ENCODE measurements at regions not wholly inside any gene's neighbourhood (a gene's known extent, or its start where the extent isn't known, plus 50 kb on each side); places are given as distances from the start of the nearest gene placed in this dataset.
A peak's percentile ranks its signal among the peaks of the same experiment; 100 is the strongest.
"Not testable (repeated sequence)": the region's sequence is repeated elsewhere in the genome, so short reads cannot be mapped to it uniquely, and the experiment has no call there.

DNA sequence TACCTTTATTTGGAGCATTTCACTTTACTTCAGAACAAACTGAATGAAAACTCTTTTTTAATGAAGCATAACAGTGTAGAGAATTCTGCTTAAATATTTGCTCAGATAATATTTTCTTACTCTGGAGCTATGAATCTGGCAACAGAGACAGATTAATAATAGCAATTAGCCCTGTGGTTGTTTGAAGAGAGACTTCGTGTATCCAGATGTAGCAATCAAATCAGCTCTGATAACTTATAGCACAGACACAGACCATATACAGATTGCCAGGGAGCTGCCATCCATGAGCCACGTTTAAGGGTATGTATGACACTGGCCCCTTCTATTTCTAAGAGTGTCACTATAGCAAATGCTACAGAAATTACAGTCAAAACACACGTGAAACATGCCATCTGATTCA lies 146.6 kb downstream of the EXOC5 start:
- H3K27ac ChIP-seq (ENCODE audit: low read depth, low read length): no peak overlapping the region
- H3K4me1 Mint-ChIP-seq: no peaks in the 10 kb centered on the region
- H3K4me1 ChIP-seq (ENCODE audit: control insufficient read depth, insufficient read depth, low read length): no peaks in the 10 kb centered on the region
- no peak overlapping the region for H3K4me3 ChIP-seq (ENCODE audit: low read length)
- 88 to 100% methylated on average over 3 of the region's 3 CpGs for WGBS, 2 experiments (ENCODE audit: insufficient coverage in 1 of 2, insufficient read length in 1 of 2)
- no peak overlapping the region for H3K4me3 Mint-ChIP-seq
- TF ChIP-seq, protein P1, sequence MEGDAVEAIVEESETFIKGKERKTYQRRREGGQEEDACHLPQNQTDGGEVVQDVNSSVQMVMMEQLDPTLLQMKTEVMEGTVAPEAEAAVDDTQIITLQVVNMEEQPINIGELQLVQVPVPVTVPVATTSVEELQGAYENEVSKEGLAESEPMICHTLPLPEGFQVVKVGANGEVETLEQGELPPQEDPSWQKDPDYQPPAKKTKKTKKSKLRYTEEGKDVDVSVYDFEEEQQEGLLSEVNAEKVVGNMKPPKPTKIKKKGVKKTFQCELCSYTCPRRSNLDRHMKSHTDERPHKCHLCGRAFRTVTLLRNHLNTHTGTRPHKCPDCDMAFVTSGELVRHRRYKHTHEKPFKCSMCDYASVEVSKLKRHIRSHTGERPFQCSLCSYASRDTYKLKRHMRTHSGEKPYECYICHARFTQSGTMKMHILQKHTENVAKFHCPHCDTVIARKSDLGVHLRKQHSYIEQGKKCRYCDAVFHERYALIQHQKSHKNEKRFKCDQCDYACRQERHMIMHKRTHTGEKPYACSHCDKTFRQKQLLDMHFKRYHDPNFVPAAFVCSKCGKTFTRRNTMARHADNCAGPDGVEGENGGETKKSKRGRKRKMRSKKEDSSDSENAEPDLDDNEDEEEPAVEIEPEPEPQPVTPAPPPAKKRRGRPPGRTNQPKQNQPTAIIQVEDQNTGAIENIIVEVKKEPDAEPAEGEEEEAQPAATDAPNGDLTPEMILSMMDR (conservative IDR thresholded peaks at IDR 0.05): no peak
- H3K9me3 ChIP-seq (ENCODE audit: control insufficient read depth, low read length): no peaks in the 10 kb centered on the region
- no peak overlapping the region for H3K9ac ChIP-seq (ENCODE audit: extremely low read depth, low read length, poor library complexity, severe bottlenecking)
- no peaks in the 10 kb centered on the region for H3K27me3 ChIP-seq (ENCODE audit: control insufficient read depth, insufficient read depth, low read length, poor library complexity, severe bottlenecking)
- H3K27ac Mint-ChIP-seq: no peak overlapping the region
- no peak for DNase-seq
- H3K27me3 Mint-ChIP-seq (ENCODE audit: insufficient read depth): no peaks in the 10 kb centered on the region
- no peaks in the 10 kb centered on the region for H3K36me3 ChIP-seq (ENCODE audit: control insufficient read depth, insufficient read depth, low read length)
- no peaks in the 10 kb centered on the region for H3K36me3 Mint-ChIP-seq (ENCODE audit: low read depth)
- H3K9me3 Mint-ChIP-seq: no peaks in the 10 kb centered on the region

DNA sequence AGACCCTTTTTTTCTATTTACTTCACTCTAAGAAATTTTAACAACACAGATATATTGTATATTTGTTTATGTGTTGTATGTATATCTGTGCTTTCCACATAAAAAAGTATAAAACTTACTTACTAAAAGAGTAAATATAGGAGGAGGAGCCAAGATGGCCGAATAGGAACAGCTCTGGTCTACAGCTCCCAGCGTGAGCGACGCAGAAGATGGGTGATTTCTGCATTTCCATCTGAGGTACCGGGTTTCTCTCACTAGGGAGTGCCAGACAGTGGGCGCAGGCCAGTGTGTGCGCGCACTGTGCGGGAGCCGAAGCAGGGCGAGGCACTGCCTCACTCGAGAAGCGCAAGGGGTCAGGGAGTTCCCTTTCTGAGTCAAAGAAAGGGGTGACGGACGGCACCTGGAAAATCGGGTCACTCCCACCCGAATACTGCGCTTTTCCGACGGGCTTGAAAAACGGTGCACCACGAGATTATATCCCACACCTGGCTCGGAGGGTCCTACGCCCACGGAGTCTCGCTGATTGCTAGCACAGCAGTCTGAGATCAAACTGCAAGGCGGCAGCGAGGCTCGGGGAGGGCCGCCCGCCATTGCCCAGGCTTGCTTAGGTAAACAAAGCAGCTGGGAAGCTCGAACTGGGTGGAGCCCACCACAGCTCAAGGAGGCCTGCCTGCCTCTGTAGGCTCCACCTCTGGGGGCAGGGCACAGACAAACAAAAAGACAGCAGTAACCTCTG lies 156.5 kb downstream of the EXOC5 start:
- H3K36me3 ChIP-seq (ENCODE audit: control insufficient read depth, insufficient read depth, low read length); H3K27ac ChIP-seq (ENCODE audit: low read depth, low read length); H3K9ac ChIP-seq (ENCODE audit: extremely low read depth, low read length, poor library complexity, severe bottlenecking); H3K27me3 ChIP-seq (ENCODE audit: control insufficient read depth, insufficient read depth, low read length, poor library complexity, severe bottlenecking); H3K4me1 ChIP-seq (ENCODE audit: control insufficient read depth, insufficient read depth, low read length); H3K4me1 Mint-ChIP-seq; H3K27me3 Mint-ChIP-seq (ENCODE audit: insufficient read depth): not testable (repeated sequence)
- Mint-ChIP-seq H3K27ac (peak overlapping the region; percentile 99), H3K4me3 (peak overlapping the region; percentile 71), H3K9me3 (peaks cover 50% of the 10 kb centered on the region), H3K36me3 (ENCODE audit: low read depth) (peaks cover 30% of the 10 kb centered on the region)
- Histone ChIP-seq H3K9me3 (ENCODE audit: control insufficient read depth, low read length) (peaks cover 14% of the 10 kb centered on the region), H3K4me3 (ENCODE audit: low read length) (peak overlapping the region; percentile 71)
- 50% methylated on average over 31 of the region's 32 CpGs; no CpG with 5 or more reads in 1 of the 2 experiments for WGBS, 2 experiments (ENCODE audit: insufficient coverage in 1 of 2, insufficient read length in 1 of 2)
- peak; percentile 61 for DNase-seq

DNA sequence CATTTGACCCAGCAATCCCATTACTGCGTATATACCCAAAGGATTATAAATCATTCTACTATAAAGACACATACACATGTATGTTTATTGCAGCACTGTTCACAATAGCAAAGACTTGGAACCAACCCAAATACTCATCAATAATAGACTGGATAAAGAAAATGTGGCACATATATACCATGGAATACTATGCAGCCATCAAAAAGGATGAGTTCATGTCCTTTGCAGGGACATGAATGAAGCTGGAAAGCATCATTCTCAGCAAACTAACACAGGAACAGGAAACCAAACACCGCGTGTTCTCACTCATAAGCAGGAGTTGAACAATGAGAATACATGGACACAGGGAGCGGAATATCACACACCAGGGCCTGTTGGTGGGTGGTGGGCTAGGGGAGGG lies 158.3 kb downstream of the EXOC5 start:
- H3K27ac Mint-ChIP-seq; H3K27me3 Mint-ChIP-seq (ENCODE audit: insufficient read depth); H3K27me3 ChIP-seq (ENCODE audit: control insufficient read depth, insufficient read depth, low read length, poor library complexity, severe bottlenecking); H3K9ac ChIP-seq (ENCODE audit: extremely low read depth, low read length, poor library complexity, severe bottlenecking); H3K4me1 ChIP-seq (ENCODE audit: control insufficient read depth, insufficient read depth, low read length); H3K4me1 Mint-ChIP-seq; H3K4me3 ChIP-seq (ENCODE audit: low read length); DNase-seq; H3K4me3 Mint-ChIP-seq; H3K36me3 ChIP-seq (ENCODE audit: control insufficient read depth, insufficient read depth, low read length); H3K27ac ChIP-seq (ENCODE audit: low read depth, low read length): not testable (repeated sequence)
- WGBS, 2 experiments (ENCODE audit: insufficient coverage in 1 of 2, insufficient read length in 1 of 2): 93 to 100% methylated on average over 2 to 4 of the region's 4 CpGs
- Mint-ChIP-seq H3K36me3 (ENCODE audit: low read depth) (peaks cover 40% of the 10 kb centered on the region), H3K9me3 (peaks cover 62% of the 10 kb centered on the region)
- peaks cover 14% of the 10 kb centered on the region for H3K9me3 ChIP-seq (ENCODE audit: control insufficient read depth, low read length)

DNA sequence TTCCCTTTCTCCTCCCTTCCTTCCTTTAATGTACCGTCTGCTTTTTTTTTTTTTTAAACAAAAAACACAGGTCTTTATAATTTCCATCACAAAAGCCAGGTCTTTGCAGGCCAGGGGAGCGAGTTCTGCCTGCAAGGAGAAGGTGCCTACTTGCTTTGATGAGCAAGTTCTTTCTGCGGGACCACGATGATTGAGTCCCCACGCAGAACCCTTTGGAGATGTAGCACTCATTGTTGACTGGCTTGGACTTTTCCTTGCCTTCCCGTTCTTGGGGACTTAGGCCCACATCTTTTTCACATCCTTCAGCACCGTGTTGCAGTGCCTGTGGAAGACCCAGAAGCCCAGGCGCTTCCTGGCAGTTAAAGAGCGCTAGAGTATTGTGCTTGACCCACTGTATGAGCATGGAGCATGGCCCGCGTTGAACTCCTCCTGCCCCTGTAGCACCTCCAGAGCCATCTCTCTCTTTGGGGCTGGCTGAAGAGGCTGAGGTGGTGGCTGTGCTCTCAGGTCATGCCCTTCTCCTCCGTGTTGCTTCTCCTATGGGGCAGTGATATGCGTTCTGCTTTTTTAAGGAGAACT lies 177.6 kb downstream of the EXOC5 start:
- Histone ChIP-seq H3K4me3 (ENCODE audit: low read length) (no peak overlapping the region), H3K4me1 (ENCODE audit: control insufficient read depth, insufficient read depth, low read length) (no peaks in the 10 kb centered on the region), H3K9ac (ENCODE audit: extremely low read depth, low read length, poor library complexity, severe bottlenecking) (no peak overlapping the region), H3K27ac (ENCODE audit: low read depth, low read length) (no peak overlapping the region), H3K9me3 (ENCODE audit: control insufficient read depth, low read length) (peaks cover 14% of the 10 kb centered on the region), H3K36me3 (ENCODE audit: control insufficient read depth, insufficient read depth, low read length) (no peaks in the 10 kb centered on the region), H3K27me3 (ENCODE audit: control insufficient read depth, insufficient read depth, low read length, poor library complexity, severe bottlenecking) (no peaks in the 10 kb centered on the region)
- TF ChIP-seq, protein P1 (conservative IDR thresholded peaks at IDR 0.05): no peak
- no peaks in the 10 kb centered on the region for H3K27me3 Mint-ChIP-seq (ENCODE audit: insufficient read depth)
- peaks cover 6% of the 10 kb centered on the region for H3K9me3 Mint-ChIP-seq
- 74 to 86% methylated on average over 6 to 13 of the region's 13 CpGs for WGBS, 2 experiments (ENCODE audit: insufficient coverage in 1 of 2, insufficient read length in 1 of 2)
- no peak overlapping the region for H3K4me3 Mint-ChIP-seq
- peaks cover 12% of the 10 kb centered on the region for H3K36me3 Mint-ChIP-seq (ENCODE audit: low read depth)
- no peaks in the 10 kb centered on the region for H3K4me1 Mint-ChIP-seq
- peak; percentile 47 for DNase-seq
- H3K27ac Mint-ChIP-seq: no peak overlapping the region
